AG09309 (cell line): ENCODE measurements at regions not wholly inside any gene's neighbourhood (a gene's known extent, or its start where the extent isn't known, plus 50 kb on each side); places are given as distances from the start of the nearest gene placed in this dataset.

Experiments used
- DNase-seq: peaks from one replicate; pipeline ENCODE4 v3.0.0-alpha.2; 2010; ENCODE audit warnings: low read depth
- H3K4me3 ChIP-seq: 2 replicates; pipeline ENCODE4 v1.5.1; 2011; ENCODE audit warnings: mild to moderate bottlenecking, low read depth, low read length, moderate library complexity; ENCODE audit not compliant: control insufficient read depth
- TF ChIP-seq, protein P1 (sequence below): IDR thresholded peaks from 2 replicates; pipeline ENCODE4 v1.5.1; 2011; ENCODE audit warnings: mild to moderate bottlenecking, low read depth, low read length, inconsistent platforms; ENCODE audit not compliant: insufficient read depth, control insufficient read depth; ENCODE audit errors: missing control alignments

DNA sequence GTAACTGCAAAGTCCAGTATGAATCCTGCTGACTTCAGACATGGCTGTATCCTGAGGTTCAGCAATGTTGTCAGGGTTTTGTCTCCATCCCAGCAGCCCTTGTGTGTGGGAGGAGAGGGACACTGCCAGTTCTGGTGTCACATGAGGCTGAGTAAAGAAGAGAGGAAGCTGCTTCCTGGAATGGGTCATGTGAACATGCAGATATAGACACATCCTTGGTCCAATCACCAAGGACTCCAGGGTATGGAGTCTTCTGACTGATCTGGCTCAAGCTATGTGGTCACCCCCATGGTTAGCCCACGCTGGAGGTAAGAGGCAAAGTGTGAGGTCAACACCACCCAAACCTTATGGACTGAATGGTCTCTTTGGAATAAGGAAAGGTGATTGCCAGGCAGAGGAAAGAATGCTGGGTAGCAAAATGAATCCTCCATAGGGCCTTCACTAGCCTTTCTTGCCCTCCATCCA, 134.4 kb upstream of the SLC1A4 start:
- no peak overlapping the region for H3K4me3 ChIP-seq
- no peak for DNase-seq
- TF ChIP-seq, protein P1, sequence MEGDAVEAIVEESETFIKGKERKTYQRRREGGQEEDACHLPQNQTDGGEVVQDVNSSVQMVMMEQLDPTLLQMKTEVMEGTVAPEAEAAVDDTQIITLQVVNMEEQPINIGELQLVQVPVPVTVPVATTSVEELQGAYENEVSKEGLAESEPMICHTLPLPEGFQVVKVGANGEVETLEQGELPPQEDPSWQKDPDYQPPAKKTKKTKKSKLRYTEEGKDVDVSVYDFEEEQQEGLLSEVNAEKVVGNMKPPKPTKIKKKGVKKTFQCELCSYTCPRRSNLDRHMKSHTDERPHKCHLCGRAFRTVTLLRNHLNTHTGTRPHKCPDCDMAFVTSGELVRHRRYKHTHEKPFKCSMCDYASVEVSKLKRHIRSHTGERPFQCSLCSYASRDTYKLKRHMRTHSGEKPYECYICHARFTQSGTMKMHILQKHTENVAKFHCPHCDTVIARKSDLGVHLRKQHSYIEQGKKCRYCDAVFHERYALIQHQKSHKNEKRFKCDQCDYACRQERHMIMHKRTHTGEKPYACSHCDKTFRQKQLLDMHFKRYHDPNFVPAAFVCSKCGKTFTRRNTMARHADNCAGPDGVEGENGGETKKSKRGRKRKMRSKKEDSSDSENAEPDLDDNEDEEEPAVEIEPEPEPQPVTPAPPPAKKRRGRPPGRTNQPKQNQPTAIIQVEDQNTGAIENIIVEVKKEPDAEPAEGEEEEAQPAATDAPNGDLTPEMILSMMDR = no peak

DNA sequence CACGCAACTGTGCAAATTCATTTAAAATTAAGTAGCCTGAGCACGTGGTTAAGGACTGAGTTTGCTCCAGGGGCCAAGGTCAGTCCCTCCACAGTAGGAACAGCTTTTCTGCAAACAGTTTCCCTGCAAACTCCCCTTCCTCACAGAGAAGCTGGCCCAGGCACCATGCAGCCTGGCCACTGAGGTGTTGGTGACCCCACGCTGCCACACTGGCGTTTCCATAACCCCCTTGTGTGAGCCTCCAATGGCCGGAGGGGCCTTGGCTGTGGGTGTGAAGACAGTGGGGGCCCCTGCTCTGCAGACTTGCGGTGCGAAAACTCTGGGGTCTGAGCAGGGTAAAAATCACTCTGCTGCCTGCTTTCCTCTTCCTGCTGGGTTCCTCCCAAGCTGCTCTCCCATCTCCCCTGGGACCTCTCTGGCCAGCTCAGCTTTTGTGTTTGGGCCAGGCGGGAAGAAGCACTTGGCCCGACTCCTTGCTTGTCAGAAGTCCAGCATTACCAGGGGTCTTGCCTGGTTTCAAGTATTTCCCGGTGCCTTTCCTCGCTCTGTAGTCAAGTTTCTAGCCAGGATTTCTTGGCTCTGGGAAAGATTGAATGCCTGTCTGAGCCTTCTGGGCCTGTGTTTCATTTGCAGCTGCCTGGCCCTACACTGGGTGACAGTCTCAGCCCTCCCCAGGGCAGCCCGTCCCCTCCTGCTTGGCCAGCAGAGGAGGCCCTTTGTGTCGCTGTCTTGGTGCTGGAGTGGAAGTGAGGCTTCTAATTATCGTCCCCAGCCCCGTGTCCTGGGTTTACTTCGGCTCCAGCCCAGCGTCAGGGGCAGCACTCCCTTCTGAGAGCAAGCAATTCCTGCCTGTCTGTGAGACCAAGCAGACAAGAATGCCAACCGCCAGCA, 131.4 kb upstream of the SLC1A4 start:
- peak; percentile 39 for DNase-seq
- TF ChIP-seq, protein P1 = no peak
- H3K4me3 ChIP-seq = no peak overlapping the region

DNA sequence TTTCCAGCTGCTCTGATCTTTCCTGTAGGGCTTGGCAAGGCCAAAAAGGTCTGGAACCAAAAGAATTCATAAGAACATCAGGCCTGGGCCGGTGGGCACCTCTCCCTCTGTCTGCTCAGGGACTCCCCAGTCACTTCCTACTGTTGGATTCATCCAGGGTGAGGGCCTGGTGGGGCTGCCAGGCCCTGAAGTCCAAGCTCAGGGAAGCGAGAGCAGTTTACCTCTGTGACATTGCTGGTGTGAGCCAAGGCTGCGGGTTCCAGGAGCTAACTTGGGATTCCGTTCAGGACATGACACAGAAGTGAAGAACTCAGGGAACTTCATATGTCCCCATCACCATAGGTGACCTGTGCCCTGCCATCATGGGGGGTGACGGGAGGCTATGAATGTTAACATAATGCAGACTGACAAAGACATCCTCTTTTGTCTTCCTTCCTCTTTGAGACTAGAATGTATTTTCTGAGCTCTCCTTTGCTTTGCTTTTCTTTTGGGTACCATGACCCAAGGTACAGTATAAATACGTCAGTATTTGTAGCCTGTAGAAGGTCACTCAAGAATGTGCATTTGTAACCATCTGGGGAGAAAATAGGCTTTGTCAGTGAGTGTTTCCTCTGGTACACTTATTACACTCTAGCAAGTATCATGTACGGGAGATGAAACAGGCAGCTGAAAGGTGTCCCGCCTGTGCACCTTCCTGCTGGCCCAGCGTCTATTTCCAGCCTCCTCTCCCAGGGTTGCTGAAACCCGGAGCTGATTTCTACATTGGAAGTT, 130.5 kb upstream of the SLC1A4 start:
- TF ChIP-seq, protein P1 = no peak
- no peak overlapping the region for H3K4me3 ChIP-seq
- DNase-seq = no peak

DNA sequence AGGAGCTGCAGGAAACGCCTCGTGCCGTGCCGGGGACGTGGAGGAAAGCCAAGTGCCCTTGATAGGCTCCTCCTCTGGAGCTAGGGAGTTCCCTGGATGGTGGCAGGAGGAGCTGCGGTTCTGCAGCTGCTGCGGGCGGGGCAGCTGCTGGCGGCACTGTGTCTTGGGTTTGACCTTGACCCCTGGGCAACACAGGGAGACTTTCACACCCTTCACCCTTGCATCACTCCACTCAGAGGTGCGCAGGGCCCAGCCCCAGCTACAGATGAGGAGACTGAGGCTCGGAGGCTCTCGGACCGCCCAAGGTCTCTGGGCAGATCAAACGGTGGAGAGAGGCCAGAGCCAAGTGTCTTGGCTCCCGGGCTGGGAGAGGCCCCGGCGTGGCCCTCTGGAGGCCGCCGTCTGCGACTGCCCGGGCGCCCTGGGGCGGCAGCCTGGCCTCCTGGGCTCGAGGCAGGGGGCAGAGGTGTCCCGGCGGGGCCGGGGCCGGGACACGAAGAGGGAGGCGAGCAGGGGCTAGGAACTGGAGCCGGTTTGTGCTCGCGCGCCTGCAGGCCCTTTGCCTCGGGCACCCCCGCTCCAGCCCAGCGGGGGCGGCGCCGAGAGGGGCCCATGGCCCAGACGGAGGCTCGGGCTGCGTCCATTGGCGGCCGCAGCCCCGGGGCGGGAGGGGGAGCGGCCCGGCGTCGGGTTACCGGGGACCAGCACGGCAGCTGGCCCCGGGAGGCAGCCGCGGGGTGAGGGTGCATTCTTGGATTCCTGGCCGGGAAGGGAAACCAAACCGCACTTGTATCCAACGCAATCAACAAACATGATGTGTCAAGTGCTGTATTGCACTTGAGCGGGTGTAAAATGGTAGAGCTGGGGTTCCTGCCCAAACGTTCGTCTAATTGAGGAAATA, 129.6 kb upstream of the SLC1A4 start:
- peak overlapping the region; percentile 20 for H3K4me3 ChIP-seq
- TF ChIP-seq, protein P1 = no peak
- peak; percentile 86 for DNase-seq

DNA sequence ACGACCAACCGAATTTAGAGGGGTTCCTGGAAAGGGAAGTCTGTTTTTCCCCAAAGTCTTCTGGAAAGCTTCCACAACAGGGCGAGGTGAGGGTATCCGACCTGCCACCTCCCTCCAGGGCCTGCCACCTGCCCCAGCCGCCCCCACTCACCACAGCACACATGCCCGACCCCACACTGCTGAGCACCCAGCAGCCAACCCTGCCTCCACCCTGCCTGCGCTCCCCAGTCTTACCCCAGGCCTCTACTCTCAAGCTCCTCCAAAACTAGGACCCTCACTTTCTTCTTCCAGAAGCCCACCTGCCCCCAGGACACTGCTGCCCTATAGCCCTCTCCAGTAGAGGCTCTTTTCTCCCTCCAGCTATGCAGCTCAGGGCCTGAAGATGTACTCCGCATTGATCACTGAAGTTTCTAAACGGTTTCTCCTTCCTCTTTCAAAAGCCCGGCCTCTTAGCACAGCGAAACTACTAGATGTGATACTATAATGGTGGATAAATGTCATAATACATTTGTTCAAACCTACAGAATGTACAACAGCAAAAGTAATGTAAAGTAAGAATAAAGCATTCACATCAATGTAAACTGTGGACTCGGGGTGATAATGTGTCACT, 128.8 kb upstream of the SLC1A4 start:
- DNase-seq = no peak
- TF ChIP-seq, protein P1 = no peak
- H3K4me3 ChIP-seq = no peak overlapping the region; the same call in 1 of the 2 replicates
